ENCODE measurements at regions not wholly inside any gene's neighbourhood (a gene's known extent, or its start where the extent isn't known, plus 50 kb on each side); places are given as distances from the start of the nearest gene placed in this dataset.

GRCh38 chr20:6956574-6956973, 189.1 kb downstream of the BMP2 start:
- no peak for DNase-seq

GRCh38 chr20:6959900-6960312, 192.4 kb downstream of the BMP2 start:
- DNase-seq, result no peak

GRCh38 chr20:6966721-6967120, 199.2 kb downstream of the BMP2 start:
- no peak for DNase-seq

- DNase-seq, result no peak
Observed at GRCh38 chr20:6974838-6975237, 207.4 kb downstream of the BMP2 start.

DNA sequence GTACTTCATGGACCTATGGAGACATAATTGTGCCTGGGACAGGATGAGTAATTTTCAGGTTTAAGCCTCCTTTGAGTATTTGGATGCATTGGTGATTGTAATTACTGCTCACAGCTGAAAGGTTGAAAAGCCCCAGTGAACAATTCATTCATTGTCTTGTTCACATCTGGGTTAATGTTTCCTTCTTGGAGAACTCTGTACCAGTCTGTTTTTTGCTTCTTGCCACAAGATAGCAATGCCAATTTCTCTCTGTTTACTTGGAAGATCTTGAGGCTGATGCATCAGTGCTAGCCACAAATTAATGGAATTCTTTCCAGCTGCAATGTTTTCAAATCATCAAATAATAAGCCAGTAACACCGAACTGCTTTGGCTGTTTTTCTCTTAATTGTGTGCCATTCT, 207.8 kb downstream of the BMP2 start:
- no peak for DNase-seq

GRCh38 chr20:6976106-6976900, 208.8 kb downstream of the BMP2 start:
- no peak for DNase-seq

GRCh38 chr20:6979621-6980020, 212.1 kb downstream of the BMP2 start:
- no peak for DNase-seq

DNA sequence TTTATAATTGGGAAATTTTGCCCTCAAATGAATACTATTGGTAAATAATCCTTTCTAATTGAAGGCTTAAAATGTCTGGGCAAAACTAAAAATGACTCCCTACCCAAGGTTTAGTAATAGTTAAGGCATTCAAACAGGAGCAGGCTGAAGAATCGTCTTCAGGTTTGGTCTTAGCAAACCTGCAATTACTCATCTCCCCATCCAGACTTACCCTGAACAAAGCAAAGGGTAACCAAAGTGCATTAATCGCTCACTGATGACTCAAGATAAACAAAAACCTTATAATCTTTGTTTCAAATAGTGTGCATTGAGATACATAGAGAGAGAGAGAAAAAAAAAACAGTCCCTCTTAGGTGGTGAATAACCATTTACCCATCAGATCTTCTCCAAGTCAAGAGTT, 225.5 kb downstream of the BMP2 start:
- DNase-seq, result no peak

- DNase-seq, result no peak
Observed at GRCh38 chr20:6993511-6993910, 226.0 kb downstream of the BMP2 start.

DNA sequence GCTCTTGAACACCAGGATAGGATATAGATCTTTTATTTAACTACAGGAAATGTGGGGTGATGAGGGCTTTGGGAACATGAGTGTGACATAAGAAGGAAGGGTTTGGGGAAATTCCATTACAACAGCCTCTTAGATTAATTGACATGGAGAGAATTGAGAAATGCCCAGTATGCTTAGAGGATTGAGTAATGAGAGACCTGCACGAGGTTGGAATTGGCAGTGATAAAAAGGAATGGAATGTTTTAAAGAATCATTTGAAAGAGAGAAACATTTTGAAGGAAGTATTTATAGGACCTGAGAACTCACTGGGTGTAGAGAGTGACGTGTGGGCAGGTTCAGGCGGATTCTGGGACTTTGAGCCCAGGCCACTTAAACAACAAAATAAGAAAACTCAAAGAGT, 227.0 kb downstream of the BMP2 start:
- DNase-seq, result no peak

DNA sequence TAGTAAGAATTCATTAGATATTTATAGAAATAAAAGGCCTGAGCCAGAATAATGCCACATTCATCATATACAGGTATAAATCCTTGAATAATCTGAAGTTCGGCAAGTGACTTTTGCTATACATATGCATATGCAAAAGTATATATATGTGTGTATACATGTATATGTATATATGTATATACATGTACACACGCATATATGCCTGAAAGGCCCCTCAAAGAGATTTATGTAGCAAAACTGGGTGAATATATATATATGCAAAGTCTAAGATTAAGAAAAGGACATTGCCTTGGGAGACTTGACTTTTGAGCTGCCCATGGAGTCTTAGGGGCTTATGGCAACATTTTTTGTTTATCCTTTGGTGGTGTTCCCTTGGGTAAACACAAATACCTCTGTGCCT, 231.4 kb downstream of the BMP2 start:
- no peak for DNase-seq

GRCh38 chr20:6999381-6999780, 231.9 kb downstream of the BMP2 start:
- DNase-seq, result no peak

- no peak for DNase-seq
Observed at GRCh38 chr20:7003598-7003997, 236.1 kb downstream of the BMP2 start.

DNA sequence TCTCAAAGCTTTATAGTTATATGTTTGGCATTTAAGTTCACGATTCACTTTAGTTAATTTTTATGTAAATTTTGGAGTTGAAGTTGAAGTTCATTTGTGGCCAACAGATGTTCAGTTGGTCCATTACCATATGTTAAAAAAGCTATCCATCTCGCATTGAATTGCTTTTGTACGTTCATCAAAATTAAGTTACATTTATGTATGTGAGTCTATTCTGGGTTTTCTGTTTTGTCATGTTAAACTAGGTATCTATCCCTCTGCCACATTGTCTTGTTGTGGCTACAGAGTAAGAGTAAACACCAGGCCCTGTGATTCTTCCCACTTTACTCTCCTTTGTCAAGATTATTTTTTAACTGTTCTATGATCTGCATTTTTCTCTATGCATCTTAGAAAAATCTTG, 237.3 kb downstream of the BMP2 start:
- no peak for DNase-seq

GRCh38 chr20:7010527-7010926, 243.0 kb downstream of the BMP2 start:
- DNase-seq, result no peak

- no peak for DNase-seq
Observed at GRCh38 chr20:7015257-7015656, 247.8 kb downstream of the BMP2 start.

- no peak for DNase-seq
Observed at GRCh38 chr20:7022597-7022996, 255.1 kb downstream of the BMP2 start.

GRCh38 chr20:7025635-7026034, 258.1 kb downstream of the BMP2 start:
- no peak for DNase-seq

DNA sequence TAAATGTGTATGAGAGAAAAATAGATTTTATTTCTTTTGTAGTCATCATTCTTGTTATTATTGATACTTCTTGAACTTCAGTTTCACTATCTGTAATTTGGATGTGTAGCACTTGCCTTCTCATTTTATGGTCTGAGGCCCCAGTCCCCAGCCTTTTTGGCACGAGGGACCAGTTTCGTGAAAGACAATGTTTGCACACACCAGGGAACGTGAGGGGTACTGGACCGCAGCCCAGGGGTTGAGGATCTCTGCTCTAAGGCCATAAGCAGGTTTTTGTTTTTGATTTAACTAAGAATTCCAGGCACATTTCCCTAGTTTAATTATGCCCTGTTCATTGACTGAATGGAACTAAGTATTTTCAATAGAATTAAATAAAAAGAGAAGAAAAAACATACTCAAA, 261.5 kb downstream of the BMP2 start:
- DNase-seq, result no peak

- no peak for DNase-seq
Observed at GRCh38 chr20:7031222-7031621, 263.7 kb downstream of the BMP2 start.

- DNase-seq, result no peak
Observed at GRCh38 chr20:7038029-7038428, 270.5 kb downstream of the BMP2 start.

DNA sequence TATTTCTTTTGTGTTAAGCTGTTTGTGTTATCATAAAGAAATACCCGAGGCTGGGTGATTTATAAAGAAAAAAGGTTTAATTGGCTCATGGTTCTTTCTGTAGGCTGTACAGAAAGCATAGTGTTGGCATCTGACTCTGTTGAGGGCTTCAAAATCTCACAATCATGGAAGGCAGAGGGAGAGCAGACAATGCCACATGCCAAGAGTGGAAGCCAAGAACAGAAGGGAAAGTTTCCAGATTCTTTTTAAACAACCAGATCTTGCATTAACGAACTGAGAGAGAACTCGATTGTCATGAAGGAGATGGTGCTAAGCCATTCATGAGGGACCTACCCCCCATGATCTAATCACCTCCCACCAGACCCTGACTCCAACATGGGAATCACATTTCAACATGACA, 290.1 kb downstream of the BMP2 start:
- no peak for DNase-seq

DNA sequence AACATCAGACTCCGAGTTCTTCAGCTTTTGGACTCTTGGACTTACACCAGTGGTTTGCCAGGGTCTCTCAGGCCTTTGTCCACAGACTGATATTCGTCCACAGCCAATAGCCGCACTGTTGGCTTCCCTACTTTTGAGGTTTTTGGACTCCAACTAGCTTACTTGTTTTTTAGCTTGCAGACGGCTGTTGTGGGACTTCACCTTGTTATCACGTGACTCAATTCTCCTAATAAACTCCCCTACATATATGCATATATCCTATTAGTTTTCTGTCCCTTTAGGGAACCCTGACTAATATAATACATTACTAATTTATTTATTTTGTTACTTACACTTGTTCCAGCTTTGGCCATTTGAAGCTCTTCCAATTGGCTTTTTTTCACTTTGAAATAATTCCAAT, 311.3 kb downstream of the BMP2 start:
- no peak for DNase-seq

GRCh38 chr20:7080472-7080871, 313.0 kb downstream of the BMP2 start:
- no peak for DNase-seq

- DNase-seq, result no peak
Observed at GRCh38 chr20:7085467-7085866, 318.0 kb downstream of the BMP2 start.
